Stomach (tissue), 8 donors: ENCODE measurements at regions not wholly inside any gene's neighbourhood (a gene's known extent, or its start where the extent isn't known, plus 50 kb on each side); places are given as distances from the start of the nearest gene placed in this dataset.

Source experiments
- DNase-seq, 2 donors: peaks; one replicate each; pipeline versions ENCODE4 v3.0.0 to v3.0.0-alpha.2; 2013 to 2019
- H3K27ac ChIP-seq, 5 donors: fragments of 200-600 bp in 4 of 5; sonication (generic) in 4 of 5; one replicate each; pipeline ENCODE4 v1.5.1; 2013 to 2019; ENCODE audit warnings: mild to moderate bottlenecking in 1 of 5, moderate library complexity in 1 of 5
- H3K27me3 ChIP-seq, 3 donors: fragments of 200-600 bp; sonication (generic); one replicate each; pipeline ENCODE4 v1.5.1; 2017 to 2019; ENCODE audit warnings: mixed run types in 1 of 3
- H3K36me3 ChIP-seq, 4 donors: fragments of 200-600 bp; sonication (generic); 1 replicate in 3 of 4; 2 replicates in 1 of 4; pipeline ENCODE4 v1.5.1; 2016 to 2019
- H3K4me1 ChIP-seq, 4 donors: fragments of 200-600 bp; sonication (generic); one replicate each; pipeline ENCODE4 v1.5.1; 2016 to 2019
- H3K4me3 ChIP-seq, 4 donors: fragments of 200-600 bp; sonication (generic) in 3 of 4; one replicate each; pipeline ENCODE4 v1.5.1; 2016 to 2019; ENCODE audit warnings: mild to moderate bottlenecking in 1 of 4
- H3K9me3 ChIP-seq, 4 donors: fragments of 200-600 bp; sonication (generic); one replicate each; pipeline ENCODE4 v1.5.1; 2016 to 2019
- EP300 ChIP-seq: sonication (generic); formaldehyde crosslinking; IDR thresholded peaks from one replicate; pipeline ENCODE4 v1.6.1; 2017; ENCODE audit warnings: antibody characterized with exemption
- POLR2A ChIP-seq, 4 donors: fragments of 450-650 bp; IDR thresholded peaks; one replicate each; pipeline ENCODE4 v1.6.1; 2016; ENCODE audit warnings: antibody characterized with exemption in 4 of 4, control low read depth in 2 of 4, mild to moderate bottlenecking in 1 of 4, moderate library complexity in 1 of 4
- POLR2AphosphoS5 ChIP-seq, 3 donors: sonication (generic); formaldehyde crosslinking; IDR thresholded peaks; one replicate each; pipeline ENCODE4 v1.6.1; 2016; ENCODE audit warnings: antibody characterized with exemption in 3 of 3
- WGBS, 5 donors: extraction: QIAGEN DNeasy Blood & Tissue Kit in 3 of 5; methylation state at CpG; one replicate each; pipeline versions ENCODE4 v1.1.5 to v1.1.7; 2013 to 2018; 5-methylcytosine and 5-hydroxymethylcytosine counted together
- intact Hi-C: fragments of 100-400 bp; cut with DNase I; formaldehyde crosslinking; loops from one replicate; pipeline ENCODE4 v1.15.1; 2023; ENCODE audit warnings: low total_unique reads
- TF ChIP-seq, protein P1 (sequence below), 7 experiments: fragments of 450-650 bp in 4 of 7; fragments of 200-600 bp in 3 of 7; sonication (generic) in 3 of 7; IDR thresholded peaks; one replicate each; pipeline ENCODE4 v1.5.1; 2016 to 2019; ENCODE audit warnings: antibody characterized with exemption in 7 of 7, control low read depth in 2 of 7, mild to moderate bottlenecking in 1 of 7
- donor health status: healthy with polysubstance abuse.
- donor health status: Bipolar disorder and iron deficiency.
- donor health status: healthy.

DNA sequence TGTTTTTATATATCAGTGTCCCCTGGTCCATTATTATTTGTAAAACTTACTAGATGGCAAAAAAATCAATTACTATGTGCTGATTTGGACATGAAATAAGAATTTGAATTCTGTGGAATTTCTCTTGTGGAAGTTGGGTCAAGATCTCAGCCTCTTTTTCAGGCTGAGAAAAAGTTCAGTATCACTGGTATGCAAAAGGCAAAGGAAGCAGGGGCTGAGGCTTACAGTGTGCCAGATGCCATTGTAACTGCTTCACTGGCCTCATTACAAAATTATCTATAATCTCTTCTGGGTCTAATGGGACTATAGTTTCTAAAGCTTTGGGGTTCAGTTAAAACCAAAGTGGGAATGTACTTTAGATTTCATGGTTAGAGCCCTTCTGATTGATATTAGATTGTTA is 125.9 kb upstream of the SLC7A14 start:
- no peak overlapping the region for H3K27ac ChIP-seq
- H3K9me3 ChIP-seq = peaks cover 8 to 15% (median 15%) of the 10 kb centered on the region in 4 donors
- intact Hi-C loops = no loop called here
- no peak for DNase-seq
- H3K4me3 ChIP-seq = no peak overlapping the region
- no peaks in the 10 kb centered on the region for H3K27me3 ChIP-seq
- no peaks in the 10 kb centered on the region for H3K36me3 ChIP-seq
- TF ChIP-seq EP300 = no peak
- TF ChIP-seq, protein P1, sequence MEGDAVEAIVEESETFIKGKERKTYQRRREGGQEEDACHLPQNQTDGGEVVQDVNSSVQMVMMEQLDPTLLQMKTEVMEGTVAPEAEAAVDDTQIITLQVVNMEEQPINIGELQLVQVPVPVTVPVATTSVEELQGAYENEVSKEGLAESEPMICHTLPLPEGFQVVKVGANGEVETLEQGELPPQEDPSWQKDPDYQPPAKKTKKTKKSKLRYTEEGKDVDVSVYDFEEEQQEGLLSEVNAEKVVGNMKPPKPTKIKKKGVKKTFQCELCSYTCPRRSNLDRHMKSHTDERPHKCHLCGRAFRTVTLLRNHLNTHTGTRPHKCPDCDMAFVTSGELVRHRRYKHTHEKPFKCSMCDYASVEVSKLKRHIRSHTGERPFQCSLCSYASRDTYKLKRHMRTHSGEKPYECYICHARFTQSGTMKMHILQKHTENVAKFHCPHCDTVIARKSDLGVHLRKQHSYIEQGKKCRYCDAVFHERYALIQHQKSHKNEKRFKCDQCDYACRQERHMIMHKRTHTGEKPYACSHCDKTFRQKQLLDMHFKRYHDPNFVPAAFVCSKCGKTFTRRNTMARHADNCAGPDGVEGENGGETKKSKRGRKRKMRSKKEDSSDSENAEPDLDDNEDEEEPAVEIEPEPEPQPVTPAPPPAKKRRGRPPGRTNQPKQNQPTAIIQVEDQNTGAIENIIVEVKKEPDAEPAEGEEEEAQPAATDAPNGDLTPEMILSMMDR (IDR thresholded peaks at IDR 0.05) = no peak
- TF ChIP-seq POLR2A (IDR thresholded peaks at IDR 0.05) = no peak
- TF ChIP-seq POLR2AphosphoS5 (IDR thresholded peaks at IDR 0.05) = no peak
- H3K4me1 ChIP-seq = no peaks in the 10 kb centered on the region

DNA sequence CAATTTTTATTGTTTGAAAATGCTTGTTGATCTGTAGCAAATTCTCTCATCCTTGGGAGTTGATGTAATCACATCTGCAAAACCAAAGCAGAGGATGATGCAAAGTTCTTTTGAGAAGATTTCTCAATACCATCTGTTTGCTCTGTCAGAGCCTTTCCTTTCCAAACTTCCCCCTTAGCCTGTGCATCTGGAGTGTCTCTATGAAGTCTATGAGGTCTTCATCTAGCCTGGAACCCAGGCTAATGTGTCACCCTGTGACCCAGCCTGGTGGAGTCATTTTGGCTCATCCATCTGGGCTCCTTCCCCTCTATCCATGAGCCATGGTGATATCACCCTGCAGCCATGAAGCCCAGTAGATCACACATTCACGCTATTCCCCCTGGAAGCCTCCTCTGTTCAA is 123.2 kb upstream of the SLC7A14 start:
- Histone ChIP-seq H3K27ac (no peak overlapping the region), H3K9me3 (peaks cover 8 to 15% (median 15%) of the 10 kb centered on the region in 4 donors), H3K27me3 (no peaks in the 10 kb centered on the region), H3K4me3 (no peak overlapping the region), H3K4me1 (no peaks in the 10 kb centered on the region), H3K36me3 (no peaks in the 10 kb centered on the region)
- TF ChIP-seq, protein P1 (IDR thresholded peaks at IDR 0.05) = no peak
- TF ChIP-seq POLR2A (IDR thresholded peaks at IDR 0.05) = no peak
- no peak for TF ChIP-seq POLR2AphosphoS5 (IDR thresholded peaks at IDR 0.05)
- TF ChIP-seq EP300 = no peak
- WGBS, 5 donors = 86 to 95% (median 90%) methylated on average over 1 of the region's 1 CpG
- intact Hi-C loops = no loop called here
- DNase-seq = no peak

DNA sequence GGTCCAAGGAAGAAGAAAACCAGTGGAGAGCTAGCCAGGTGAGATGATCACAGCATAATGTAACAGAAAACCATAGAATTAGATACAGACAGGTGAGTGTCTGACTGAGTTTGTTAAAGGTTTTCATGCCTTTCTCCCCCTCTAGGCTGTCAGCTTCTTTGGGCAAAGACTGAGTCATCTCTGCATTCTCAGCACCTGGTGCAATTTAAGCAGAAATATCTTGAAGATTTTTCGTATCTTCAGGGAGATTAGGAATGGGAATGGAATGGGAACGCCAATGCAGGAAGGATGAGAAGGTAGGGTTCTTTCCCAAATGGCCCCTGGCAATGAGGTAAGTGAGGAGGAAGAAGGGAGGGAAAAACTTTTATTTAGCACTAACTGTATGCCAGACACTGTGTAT is 122.0 kb upstream of the SLC7A14 start:
- H3K4me1 ChIP-seq = no peaks in the 10 kb centered on the region
- intact Hi-C loops = no loop called here
- H3K27ac ChIP-seq = no peak overlapping the region
- no peaks in the 10 kb centered on the region for H3K36me3 ChIP-seq
- H3K27me3 ChIP-seq = no peaks in the 10 kb centered on the region
- H3K4me3 ChIP-seq = no peak overlapping the region
- H3K9me3 ChIP-seq = peaks cover 8 to 15% (median 15%) of the 10 kb centered on the region in 4 donors
- DNase-seq = no peak
- no peak for TF ChIP-seq POLR2AphosphoS5 (IDR thresholded peaks at IDR 0.05)
- TF ChIP-seq, protein P1 (IDR thresholded peaks at IDR 0.05) = no peak
- TF ChIP-seq POLR2A (IDR thresholded peaks at IDR 0.05) = no peak
- TF ChIP-seq EP300 = no peak
- 69 to 93% (median 86%) methylated on average over 2 of the region's 2 CpGs for WGBS, 5 donors

DNA sequence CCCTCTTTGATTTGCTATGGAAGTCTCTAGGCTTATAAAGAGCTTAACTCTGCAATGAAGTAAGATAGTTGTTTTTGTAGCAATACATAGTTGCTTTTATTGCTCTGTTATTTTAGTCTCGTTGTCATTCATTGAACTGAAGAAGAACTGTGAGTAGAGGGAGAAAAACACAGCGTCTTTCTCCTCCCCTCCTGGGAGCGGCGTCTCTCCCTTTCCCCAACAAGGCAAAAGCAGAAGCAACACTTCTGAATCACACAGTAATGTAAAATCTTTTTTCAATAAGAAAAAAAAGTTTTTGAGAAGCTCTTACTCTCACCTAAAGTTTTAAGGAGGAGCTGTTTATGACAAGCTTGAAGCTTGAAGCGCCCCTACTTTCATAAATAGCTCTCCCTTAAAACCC is 119.3 kb upstream of the SLC7A14 start:
- Histone ChIP-seq H3K36me3 (no peaks in the 10 kb centered on the region), H3K27me3 (no peaks in the 10 kb centered on the region), H3K4me1 (no peaks in the 10 kb centered on the region), H3K9me3 (peaks cover 6 to 13% (median 12%) of the 10 kb centered on the region in 4 donors), H3K4me3 (no peak overlapping the region), H3K27ac (no peak overlapping the region)
- no peak for DNase-seq
- intact Hi-C loops = no loop called here
- TF ChIP-seq POLR2AphosphoS5 (IDR thresholded peaks at IDR 0.05) (no peak), EP300 (no peak), POLR2A (IDR thresholded peaks at IDR 0.05) (no peak)
- TF ChIP-seq, protein P1 (IDR thresholded peaks at IDR 0.05) = no peak
- 71 to 82% (median 81%) methylated on average over 5 of the region's 5 CpGs for WGBS, 5 donors
